Tibial artery (tissue), 4 donors: ENCODE measurements at regions not wholly inside any gene's neighbourhood (a gene's known extent, or its start where the extent isn't known, plus 50 kb on each side); places are given as distances from the start of the nearest gene placed in this dataset.

Source experiments
- DNase-seq, 2 donors: peaks; one replicate each; pipeline ENCODE4 v3.0.0-alpha.2; 2019
- H3K27ac ChIP-seq, 2 donors: fragments of 200-600 bp; sonication (generic) in 1 of 2; 1 replicate in 1 of 2; 2 replicates in 1 of 2; pipeline ENCODE4 v1.5.1; 2018 to 2019; ENCODE audit warnings: mild to moderate bottlenecking in 1 of 2
- H3K27me3 ChIP-seq, 2 donors: fragments of 200-600 bp; sonication (generic) in 1 of 2; one replicate each; pipeline versions ENCODE4 v1.5.1 to v1.6.0; 2016 to 2019
- H3K36me3 ChIP-seq, 3 donors: fragments of 200-600 bp; sonication (generic) in 2 of 3; one replicate each; pipeline ENCODE4 v1.5.1; 2016 to 2019; ENCODE audit warnings: mild to moderate bottlenecking in 2 of 3
- H3K4me1 ChIP-seq, 4 donors: fragments of 200-600 bp; sonication (generic) in 2 of 4; 1 replicate in 3 of 4; 2 replicates in 1 of 4; pipeline ENCODE4 v1.5.1; 2016 to 2019
- H3K4me3 ChIP-seq, 2 donors: fragments of 200-600 bp; sonication (generic) in 1 of 2; 1 replicate in 1 of 2; 2 replicates in 1 of 2; pipeline ENCODE4 v1.5.1; 2018 to 2019; ENCODE audit warnings: mild to moderate bottlenecking in 2 of 2
- H3K9me3 ChIP-seq, 3 donors: fragments of 200-600 bp; sonication (generic) in 1 of 3; one replicate each; pipeline ENCODE4 v1.5.1; 2016 to 2019
- CTCF ChIP-seq, 2 experiments: fragments of 200-600 bp in 1 of 2; fragments of 450-650 bp in 1 of 2; IDR thresholded peaks; one replicate each; pipeline ENCODE4 v1.5.1; 2017 to 2019; ENCODE audit warnings: antibody characterized with exemption in 2 of 2, mild to moderate bottlenecking in 1 of 2, moderate library complexity in 1 of 2
- intact Hi-C: fragments of 100-400 bp; cut with DNase I; formaldehyde crosslinking; loops from one replicate; pipeline ENCODE4 v1.15.0; 2023; ENCODE audit warnings: low total_unique reads

GRCh38 chr21:27787046-27787445 lies 820.2 kb upstream of the ADAMTS5 start:
- no peak overlapping the region for H3K4me3 ChIP-seq
- H3K27me3 ChIP-seq: no peaks in the 10 kb centered on the region
- H3K36me3 ChIP-seq: no peaks in the 10 kb centered on the region
- H3K9me3 ChIP-seq: no peaks in the 10 kb centered on the region
- no peak for TF ChIP-seq CTCF (IDR thresholded peaks at IDR 0.05)
- H3K4me1 ChIP-seq: no peaks in the 10 kb centered on the region
- intact Hi-C loops: no loop called here
- no peak for DNase-seq
- H3K27ac ChIP-seq: no peak overlapping the region

- no peak overlapping the region for H3K4me3 ChIP-seq
- no peak for DNase-seq
- peaks cover 0 to 4% (median 0%) of the 10 kb centered on the region in 4 donors for H3K4me1 ChIP-seq
- H3K27ac ChIP-seq: no peak overlapping the region
- H3K9me3 ChIP-seq: no peaks in the 10 kb centered on the region
- intact Hi-C loops: no loop called here
- TF ChIP-seq CTCF (IDR thresholded peaks at IDR 0.05): no peak
- H3K27me3 ChIP-seq: no peaks in the 10 kb centered on the region
- H3K36me3 ChIP-seq: no peaks in the 10 kb centered on the region
Measured at GRCh38 chr21:27779606-27780005, 812.7 kb upstream of the ADAMTS5 start.

GRCh38 chr21:27776925-27777553 lies 810.2 kb upstream of the ADAMTS5 start:
- H3K4me1 ChIP-seq: peaks cover 0 to 4% (median 0%) of the 10 kb centered on the region in 4 donors
- H3K27me3 ChIP-seq: no peaks in the 10 kb centered on the region
- no peaks in the 10 kb centered on the region for H3K9me3 ChIP-seq
- no peaks in the 10 kb centered on the region for H3K36me3 ChIP-seq
- H3K4me3 ChIP-seq: no peak overlapping the region
- no peak overlapping the region for H3K27ac ChIP-seq
- TF ChIP-seq CTCF (IDR thresholded peaks at IDR 0.05): no peak
- no peak for DNase-seq
- intact Hi-C loops: no loop called here

- TF ChIP-seq CTCF (IDR thresholded peaks at IDR 0.05): no peak
- no peak for DNase-seq
- Histone ChIP-seq H3K9me3 (no peaks in the 10 kb centered on the region), H3K36me3 (no peaks in the 10 kb centered on the region), H3K27me3 (no peaks in the 10 kb centered on the region), H3K4me1 (peaks cover 0 to 4% (median 0%) of the 10 kb centered on the region in 4 donors), H3K4me3 (no peak overlapping the region), H3K27ac (no peak overlapping the region)
- intact Hi-C loops: no loop called here
Measured at GRCh38 chr21:27772816-27773215, 805.9 kb upstream of the ADAMTS5 start.

- Histone ChIP-seq H3K27me3 (no peaks in the 10 kb centered on the region), H3K27ac (no peak overlapping the region), H3K9me3 (no peaks in the 10 kb centered on the region), H3K4me1 (peaks cover 0 to 1% (median 0%) of the 10 kb centered on the region in 4 donors), H3K36me3 (no peaks in the 10 kb centered on the region), H3K4me3 (no peak overlapping the region)
- TF ChIP-seq CTCF (IDR thresholded peaks at IDR 0.05): no peak
- no peak for DNase-seq
- intact Hi-C loops: no loop called here
Measured at GRCh38 chr21:27771938-27772483, 805.1 kb upstream of the ADAMTS5 start.
